Activated CD4-positive, alpha-beta T cell treated with anti-CD3 and anti-CD28 coated beads, Interleukin-2, amount 10 ng/mL, durations not matched to agents 24 days and 14 days (primary cell): ENCODE measurements at regions not wholly inside any gene's neighbourhood (a gene's known extent, or its start where the extent isn't known, plus 50 kb on each side); places are given as distances from the start of the nearest gene placed in this dataset.

Experiments used
- DNase-seq: peaks from one replicate; pipeline ENCODE4 v3.0.0; 2022
- H3K27ac Mint-ChIP-seq: one replicate; pipeline ENCODE4 v1.8.0; 2022; ENCODE audit warnings: mild to moderate bottlenecking, mixed read lengths
- H3K27me3 Mint-ChIP-seq: one replicate; pipeline ENCODE4 v1.8.0; 2022; ENCODE audit warnings: mixed read lengths
- H3K36me3 Mint-ChIP-seq: one replicate; pipeline ENCODE4 v1.8.0; 2022; ENCODE audit warnings: low read depth, mild to moderate bottlenecking, mixed read lengths
- H3K4me1 Mint-ChIP-seq: one replicate; pipeline ENCODE4 v1.8.0; 2021; ENCODE audit warnings: mixed read lengths
- H3K4me3 Mint-ChIP-seq: one replicate; pipeline ENCODE4 v1.8.0; 2022; ENCODE audit warnings: mild to moderate bottlenecking, moderate library complexity, mixed read lengths
- H3K9me3 Mint-ChIP-seq: one replicate; pipeline ENCODE4 v1.8.0; 2021; ENCODE audit warnings: mixed read lengths
- intact Hi-C: fragments of 100-400 bp; cut with micrococcal nuclease; formaldehyde crosslinking; loops from one replicate; pipeline ENCODE4 v1.15.1; 2023

DNA sequence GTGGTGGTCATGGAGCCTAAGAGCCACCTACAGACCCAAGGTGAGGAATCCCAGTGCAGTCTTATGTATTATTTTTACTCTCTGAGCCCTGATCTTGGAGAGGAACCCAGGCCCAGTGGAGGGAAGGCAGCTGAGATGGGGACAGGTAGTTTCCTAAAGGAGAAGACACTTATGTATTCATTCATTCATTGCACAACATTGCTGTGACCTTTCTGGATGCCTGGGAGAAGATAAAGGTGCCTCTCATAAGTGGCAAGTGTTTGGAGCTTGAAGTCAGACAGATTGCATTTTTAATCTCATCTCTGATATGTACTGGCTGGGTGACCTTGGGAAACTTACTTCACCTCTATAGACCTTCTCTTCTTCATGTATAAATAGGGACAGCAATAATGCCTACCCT lies 111.1 kb downstream of the CEBPB start:
- intact Hi-C loops, result no loop called here
- no peak overlapping the region for H3K4me3 Mint-ChIP-seq

DNA sequence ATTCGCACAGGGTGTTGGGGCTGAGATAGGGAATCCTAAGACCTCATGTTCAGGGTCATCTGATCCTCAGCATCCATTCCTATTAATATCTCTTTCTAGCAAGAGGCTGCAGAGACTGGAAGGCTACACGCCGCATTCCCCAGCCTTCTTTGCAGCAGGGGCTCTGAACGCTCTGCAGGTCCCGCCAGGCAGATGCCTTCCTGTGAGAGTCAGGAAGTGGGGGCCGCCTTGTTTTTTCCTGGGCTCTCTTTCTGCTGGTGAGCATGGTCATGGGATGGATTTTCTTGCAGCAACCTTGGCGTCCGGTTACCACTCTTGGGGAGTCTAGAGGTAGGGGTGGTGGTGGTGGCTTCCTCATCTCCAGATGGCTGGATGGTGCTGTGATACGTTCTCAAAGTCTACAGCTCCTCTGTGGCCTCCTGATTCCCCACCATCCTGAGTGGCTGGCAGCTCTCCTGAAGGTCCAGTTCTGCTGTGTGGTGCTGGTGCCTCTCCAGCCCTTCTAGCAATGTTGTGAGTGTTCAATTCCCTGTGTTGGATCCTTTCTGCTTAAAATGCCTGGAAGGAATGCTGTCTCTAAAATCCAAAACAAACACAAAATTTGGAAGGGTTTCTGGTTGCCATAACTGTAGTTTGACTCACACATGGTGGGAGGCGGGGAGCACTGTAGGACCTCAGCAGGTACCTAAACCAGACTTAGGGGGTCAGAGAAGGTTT lies 111.9 kb downstream of the CEBPB start:
- peaks cover 5% of the 10 kb centered on the region for H3K9me3 Mint-ChIP-seq
- no peak overlapping the region for H3K27ac Mint-ChIP-seq
- intact Hi-C loops, result no loop called here
- H3K4me3 Mint-ChIP-seq, result no peak overlapping the region
- DNase-seq, result no peak
- no peaks in the 10 kb centered on the region for H3K36me3 Mint-ChIP-seq
- peaks cover 24% of the 10 kb centered on the region for H3K4me1 Mint-ChIP-seq
- peaks cover 8% of the 10 kb centered on the region for H3K27me3 Mint-ChIP-seq

More for the DNA sequence above, 111.1 kb downstream of the CEBPB start:
- H3K9me3 Mint-ChIP-seq, result peaks cover 5% of the 10 kb centered on the region
- peaks cover 8% of the 10 kb centered on the region for H3K27me3 Mint-ChIP-seq
- peaks cover 29% of the 10 kb centered on the region for H3K4me1 Mint-ChIP-seq
- no peak overlapping the region for H3K27ac Mint-ChIP-seq
- no peak for DNase-seq
- no peaks in the 10 kb centered on the region for H3K36me3 Mint-ChIP-seq

- Mint-ChIP-seq H3K4me3 (no peak overlapping the region), H3K4me1 (peaks cover 11% of the 10 kb centered on the region), H3K9me3 (peaks cover 5% of the 10 kb centered on the region), H3K36me3 (no peaks in the 10 kb centered on the region), H3K27me3 (peaks cover 8% of the 10 kb centered on the region), H3K27ac (no peak overlapping the region)
- intact Hi-C loops, result no loop called here
- no peak for DNase-seq
These were observed 113.2 kb downstream of the CEBPB start for GRCh38 chr20:50303573-50304500.

GRCh38 chr20:50304501-50304856 lies 113.8 kb downstream of the CEBPB start:
- DNase-seq, result no peak
- no peak overlapping the region for H3K27ac Mint-ChIP-seq
- peaks cover 10% of the 10 kb centered on the region for H3K4me1 Mint-ChIP-seq
- H3K27me3 Mint-ChIP-seq, result peaks cover 9% of the 10 kb centered on the region
- H3K36me3 Mint-ChIP-seq, result no peaks in the 10 kb centered on the region
- no peak overlapping the region for H3K4me3 Mint-ChIP-seq
- intact Hi-C loops, result no loop called here
- peaks cover 5% of the 10 kb centered on the region for H3K9me3 Mint-ChIP-seq

DNA sequence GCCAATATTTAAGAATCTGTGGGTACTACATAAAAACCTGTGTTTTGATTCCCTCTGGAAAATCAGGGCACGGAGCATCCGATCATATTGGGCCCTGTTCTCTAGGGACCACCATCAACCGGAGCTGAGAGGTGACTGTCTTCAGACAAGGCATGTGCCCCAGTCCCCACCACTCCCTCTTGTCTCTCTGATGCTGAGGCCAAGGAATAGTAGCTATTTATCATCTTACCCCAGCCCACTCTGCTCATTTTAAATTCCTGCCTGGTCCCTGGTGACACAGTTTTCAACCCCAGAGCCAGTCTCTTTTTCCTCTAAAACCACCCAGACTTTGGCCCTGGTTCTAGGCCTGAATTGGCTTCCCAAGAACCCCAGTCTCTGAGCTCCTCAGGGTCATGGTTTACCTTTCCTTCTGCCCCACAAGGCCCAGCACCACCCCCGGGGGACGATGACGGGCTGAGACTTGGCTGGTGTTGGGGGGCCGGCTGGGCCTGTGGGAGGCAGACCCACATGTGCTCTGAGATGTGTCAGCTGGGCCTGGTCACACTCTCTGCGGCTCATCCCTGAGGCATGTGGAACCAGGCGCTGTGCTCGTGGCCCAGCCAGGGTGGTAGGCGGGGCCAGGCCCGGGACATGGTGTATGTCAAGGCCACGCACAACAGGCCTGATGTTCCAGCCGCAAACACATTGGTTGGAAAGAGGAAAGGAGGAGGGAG lies 114.4 kb downstream of the CEBPB start:
- no peak overlapping the region for H3K4me3 Mint-ChIP-seq
- H3K27ac Mint-ChIP-seq, result no peak overlapping the region
- H3K27me3 Mint-ChIP-seq, result peaks cover 11% of the 10 kb centered on the region
- peaks cover 5% of the 10 kb centered on the region for H3K9me3 Mint-ChIP-seq
- intact Hi-C loops, result no loop called here
- DNase-seq, result no peak
- no peaks in the 10 kb centered on the region for H3K36me3 Mint-ChIP-seq
- H3K4me1 Mint-ChIP-seq, result peaks cover 10% of the 10 kb centered on the region

DNA sequence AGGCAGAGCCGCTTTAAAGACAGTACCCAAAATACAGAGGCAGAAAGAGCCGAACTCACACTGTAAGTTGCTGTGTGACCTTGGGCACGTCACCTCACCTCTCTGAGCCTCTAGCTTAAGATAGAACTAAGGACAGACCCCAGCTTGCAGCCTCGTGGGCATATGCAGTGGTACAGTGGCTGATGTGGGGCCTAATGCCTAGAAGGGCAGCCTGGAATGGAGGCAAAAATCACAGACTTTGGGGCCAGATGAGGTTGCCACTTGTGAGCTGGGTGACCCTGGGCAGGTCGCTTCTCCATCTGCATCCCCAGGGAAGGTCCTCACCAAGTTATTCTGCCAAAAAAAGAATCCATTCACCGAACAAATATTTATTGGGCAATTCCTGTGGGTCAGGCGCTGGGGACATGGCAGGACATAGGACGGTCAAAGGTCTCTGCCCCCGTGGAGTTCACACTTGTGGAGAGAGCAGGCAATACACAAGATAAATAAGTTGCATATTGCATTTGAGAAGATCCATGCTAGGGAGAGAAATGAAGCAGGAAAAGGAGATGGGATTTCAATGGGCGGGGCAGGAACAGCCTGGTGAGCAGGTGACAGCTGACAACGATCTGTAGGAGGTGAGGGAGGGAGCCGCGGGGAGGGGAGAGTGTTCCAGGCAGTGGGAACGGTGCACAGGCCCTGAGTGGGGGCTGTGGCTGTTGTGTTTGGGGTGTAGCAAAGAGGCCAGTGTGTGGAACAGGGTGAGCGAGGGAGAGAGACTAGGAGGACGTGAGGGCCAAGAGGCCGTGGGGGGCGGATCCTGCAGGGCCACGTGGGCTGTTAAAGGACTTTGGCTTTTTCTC lies 115.2 kb downstream of the CEBPB start:
- Mint-ChIP-seq H3K27ac (no peak overlapping the region), H3K27me3 (peaks cover 7% of the 10 kb centered on the region), H3K9me3 (no peaks in the 10 kb centered on the region), H3K4me1 (peaks cover 10% of the 10 kb centered on the region), H3K4me3 (no peak overlapping the region), H3K36me3 (no peaks in the 10 kb centered on the region)
- intact Hi-C loops, result no loop called here
- no peak for DNase-seq

DNA sequence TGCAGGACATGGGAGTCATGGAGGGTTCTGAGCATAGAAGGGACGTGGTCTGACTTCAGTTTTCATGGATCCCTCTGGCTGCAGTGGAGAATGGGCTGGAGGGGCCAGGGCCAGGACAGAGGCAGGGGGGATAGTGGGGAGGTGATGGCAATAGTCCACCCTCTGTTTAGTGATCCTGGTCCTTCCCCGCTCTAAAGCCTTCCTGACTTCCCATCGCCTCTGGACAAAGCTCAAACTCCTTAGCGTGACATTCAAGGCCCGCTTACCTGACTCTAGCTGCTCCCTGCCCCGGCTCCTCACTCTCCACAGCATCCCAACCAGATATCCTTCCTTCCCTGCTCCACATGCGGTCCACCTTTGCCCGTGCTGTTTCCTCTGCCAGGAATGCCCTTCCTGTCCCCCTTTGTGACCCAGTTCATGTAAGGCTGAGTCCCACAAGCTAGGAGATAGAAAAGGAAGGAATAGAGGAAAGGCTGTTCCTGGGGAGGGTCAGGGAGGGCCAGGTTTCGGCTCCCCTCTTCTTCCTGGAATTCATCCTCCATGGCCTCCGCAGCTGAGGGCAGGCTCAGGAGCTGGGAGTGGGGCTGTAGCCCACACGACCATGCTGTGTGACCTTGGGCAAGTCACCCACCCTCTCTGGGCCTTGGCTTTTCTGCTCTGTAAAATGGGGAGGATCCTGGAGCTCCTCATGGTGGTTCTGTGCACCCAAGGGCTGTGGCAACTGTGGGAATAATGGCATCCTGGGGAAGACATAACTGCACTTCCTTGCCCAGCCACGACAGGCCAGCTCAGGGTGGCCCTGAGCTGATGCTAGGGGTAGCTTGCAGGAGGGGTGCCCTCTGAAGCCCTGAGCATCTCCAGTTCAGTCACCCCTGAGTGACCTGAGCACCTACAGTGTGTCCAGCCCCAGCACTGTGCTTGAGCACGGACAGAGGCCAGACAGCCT lies 116.1 kb downstream of the CEBPB start:
- no peak overlapping the region for H3K4me3 Mint-ChIP-seq
- H3K36me3 Mint-ChIP-seq, result no peaks in the 10 kb centered on the region
- no peak overlapping the region for H3K27ac Mint-ChIP-seq
- intact Hi-C loops, result no loop called here
- peaks cover 10% of the 10 kb centered on the region for H3K4me1 Mint-ChIP-seq
- DNase-seq, result no peak
- H3K9me3 Mint-ChIP-seq, result no peaks in the 10 kb centered on the region
- peaks cover 4% of the 10 kb centered on the region for H3K27me3 Mint-ChIP-seq

- no peak overlapping the region for H3K4me3 Mint-ChIP-seq
- no peak for DNase-seq
- no peaks in the 10 kb centered on the region for H3K9me3 Mint-ChIP-seq
- intact Hi-C loops, result no loop called here
- H3K36me3 Mint-ChIP-seq, result no peaks in the 10 kb centered on the region
- H3K27me3 Mint-ChIP-seq, result peaks cover 9% of the 10 kb centered on the region
- no peak overlapping the region for H3K27ac Mint-ChIP-seq
- H3K4me1 Mint-ChIP-seq, result peaks cover 3% of the 10 kb centered on the region
These were observed 117.5 kb downstream of the CEBPB start for GRCh38 chr20:50308166-50308512.

DNA sequence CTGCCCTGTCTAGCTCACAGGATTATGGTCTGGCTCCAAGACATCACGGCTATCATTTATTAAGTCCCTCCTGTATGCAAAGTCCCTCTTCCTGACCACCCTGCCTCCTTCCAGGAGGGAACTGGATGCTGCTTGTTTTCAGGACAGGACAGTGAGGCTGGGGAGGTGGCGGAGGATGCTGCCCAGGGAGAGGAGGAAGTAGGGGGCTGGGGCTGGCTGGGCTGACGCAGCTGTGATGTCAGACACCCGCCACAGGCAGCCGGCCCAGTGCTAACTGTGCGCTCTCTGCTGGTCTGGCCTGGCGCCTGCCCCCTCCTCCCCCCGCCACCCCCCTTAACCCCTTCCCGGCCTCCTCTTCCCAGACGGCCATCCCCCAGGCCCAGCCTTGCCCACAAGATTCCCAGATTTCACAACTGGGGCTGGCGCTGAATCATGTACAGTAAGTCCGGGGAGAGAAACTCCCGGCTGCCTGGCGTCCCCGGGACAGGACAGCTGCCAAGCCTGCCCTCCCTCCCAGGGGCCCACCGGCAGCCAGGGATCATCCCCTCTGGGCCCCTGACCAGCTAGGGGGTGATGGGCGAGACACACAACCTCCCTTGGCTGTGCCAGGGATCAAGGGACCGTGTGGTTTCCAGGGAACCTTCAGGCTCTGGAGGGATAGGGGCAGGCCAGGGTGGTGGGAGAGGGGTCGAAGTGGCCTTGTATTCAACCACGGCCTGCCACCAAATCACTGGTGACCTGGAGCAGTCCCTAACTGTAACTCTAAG lies 118.1 kb downstream of the CEBPB start:
- Mint-ChIP-seq H3K36me3 (no peaks in the 10 kb centered on the region), H3K27me3 (peaks cover 14% of the 10 kb centered on the region), H3K4me3 (no peak overlapping the region), H3K27ac (no peak overlapping the region), H3K4me1 (peaks cover 1% of the 10 kb centered on the region), H3K9me3 (no peaks in the 10 kb centered on the region)
- intact Hi-C loops, result no loop called here
- DNase-seq, result no peak

DNA sequence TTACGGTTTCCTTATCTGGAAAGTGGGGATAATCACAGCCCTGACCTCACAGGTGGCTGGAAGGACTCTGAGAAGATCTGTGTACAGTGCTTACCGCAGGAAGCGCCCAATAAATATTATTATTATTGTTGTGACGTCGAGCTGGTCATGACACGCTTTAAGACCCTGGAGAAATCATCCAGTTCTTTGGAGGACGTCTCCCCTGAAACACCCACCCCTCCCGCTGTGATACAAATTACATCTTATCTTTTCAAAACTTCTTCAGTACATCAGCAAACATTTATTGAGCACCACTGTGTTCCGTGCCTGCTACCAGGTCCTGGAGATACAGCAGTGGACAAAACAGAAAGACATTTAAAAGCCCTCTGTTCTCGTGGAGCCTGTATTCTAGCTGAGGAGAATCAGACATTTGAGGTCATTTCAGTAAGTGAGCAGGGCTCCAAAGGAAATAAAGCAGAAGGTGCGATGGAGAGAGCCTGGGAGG lies 118.7 kb downstream of the CEBPB start:
- intact Hi-C loops, result no loop called here
- Mint-ChIP-seq H3K9me3 (no peaks in the 10 kb centered on the region), H3K36me3 (no peaks in the 10 kb centered on the region), H3K4me1 (no peaks in the 10 kb centered on the region), H3K27me3 (peaks cover 15% of the 10 kb centered on the region), H3K4me3 (no peak overlapping the region), H3K27ac (no peak overlapping the region)
- DNase-seq, result no peak

GRCh38 chr20:50309764-50310672 lies 119.4 kb downstream of the CEBPB start:
- H3K36me3 Mint-ChIP-seq, result no peaks in the 10 kb centered on the region
- peak overlapping the region; percentile 42 for H3K27ac Mint-ChIP-seq
- H3K9me3 Mint-ChIP-seq, result no peaks in the 10 kb centered on the region
- H3K4me3 Mint-ChIP-seq, result no peak overlapping the region
- intact Hi-C loops, result no loop called here
- H3K4me1 Mint-ChIP-seq, result no peaks in the 10 kb centered on the region
- peaks cover 21% of the 10 kb centered on the region for H3K27me3 Mint-ChIP-seq
- DNase-seq, result no peak
